SK-N-SH treated with all-trans-retinoic acid at 6 μM for 48 hours (cell line): ENCODE measurements at regions not wholly inside any gene's neighbourhood (a gene's known extent, or its start where the extent isn't known, plus 50 kb on each side); places are given as distances from the start of the nearest gene placed in this dataset.

ENCODE experiments used
- ATAC-seq: fragments of 200-7000 bp; cut with Tn5 transposase; 3 replicates; pipeline ENCODE4 v1.9.1; 2020; ENCODE audit warnings: mild to moderate bottlenecking, moderate library complexity
- ARNTL ChIP-seq: fragments of 450-650 bp; formaldehyde crosslinking; IDR thresholded peaks from 2 replicates; pipeline ENCODE4 v1.5.0; 2020; ENCODE audit warnings: low read depth, mild to moderate bottlenecking, moderate library complexity, borderline replicate concordance
- BACH2 ChIP-seq: fragments of 250-450 bp; sonication (Bioruptor Pico); IDR thresholded peaks from 2 replicates; pipeline ENCODE4 v1.9.0; 2021; ENCODE audit warnings: mild to moderate bottlenecking, borderline replicate concordance
- ESRRG ChIP-seq: fragments of 250-450 bp; sonication (Bioruptor Pico); IDR thresholded peaks from 2 replicates; pipeline ENCODE4 v1.6.1; 2021; ENCODE audit warnings: mild to moderate bottlenecking
- GLIS3 ChIP-seq: fragments of 250-450 bp; sonication (Bioruptor Pico); IDR thresholded peaks from 2 replicates; pipeline ENCODE4 v1.5.0; 2020; ENCODE audit warnings: mild to moderate bottlenecking, moderate library complexity
- ISL1 ChIP-seq: fragments of 250-450 bp; sonication (Bioruptor Pico); IDR thresholded peaks from 2 replicates; pipeline ENCODE4 v2.1.2; 2022; ENCODE audit warnings: mild to moderate bottlenecking, moderate library complexity
- OSR1 ChIP-seq: fragments of 250-450 bp; sonication (Bioruptor Pico); IDR thresholded peaks from 2 replicates; pipeline ENCODE4 v1.8.0; 2022; ENCODE audit warnings: moderate library complexity, mild to moderate bottlenecking, inconsistent platforms
- PPARA ChIP-seq: fragments of 250-450 bp; sonication (Bioruptor Pico); IDR thresholded peaks from 2 replicates; pipeline ENCODE4 v1.5.0; 2020; ENCODE audit warnings: mild to moderate bottlenecking, borderline replicate concordance
- RARB ChIP-seq: fragments of 250-450 bp; sonication (Bioruptor Pico); IDR thresholded peaks from 2 replicates; pipeline ENCODE4 v1.8.0; 2021; ENCODE audit warnings: mild to moderate bottlenecking, moderate library complexity
- SNAI2 ChIP-seq: fragments of 250-450 bp; sonication (Bioruptor Pico); IDR thresholded peaks from 2 replicates; pipeline ENCODE4 v1.5.0; 2020; ENCODE audit warnings: mild to moderate bottlenecking, moderate library complexity
- TCF4 ChIP-seq: fragments of 250-450 bp; sonication (Bioruptor Pico); IDR thresholded peaks from 2 replicates; pipeline ENCODE4 v1.8.0; 2021; ENCODE audit warnings: mild to moderate bottlenecking, moderate library complexity, borderline replicate concordance
- TOX ChIP-seq: fragments of 250-450 bp; sonication (Bioruptor Pico); IDR thresholded peaks from 2 replicates; pipeline ENCODE4 v1.8.0; 2021; ENCODE audit warnings: mild to moderate bottlenecking, moderate library complexity, borderline replicate concordance
- ZC3H10 ChIP-seq: fragments of 250-450 bp; sonication (Bioruptor Pico); IDR thresholded peaks from 2 replicates; pipeline ENCODE4 v1.5.1; 2021; ENCODE audit warnings: mild to moderate bottlenecking, moderate library complexity
- ZFP3 ChIP-seq: fragments of 250-450 bp; sonication (Bioruptor Pico); IDR thresholded peaks from 2 replicates; pipeline ENCODE4 v1.5.0; 2020; ENCODE audit warnings: mild to moderate bottlenecking, moderate library complexity
- ZFP30 ChIP-seq: fragments of 450-650 bp; formaldehyde crosslinking; IDR thresholded peaks from 2 replicates; pipeline ENCODE4 v1.5.0; 2022; ENCODE audit warnings: mild to moderate bottlenecking, moderate library complexity
- ZNF565 ChIP-seq: fragments of 450-650 bp; formaldehyde crosslinking; conservative IDR thresholded peaks from 2 replicates; pipeline ENCODE4 v1.5.0; 2020; ENCODE audit warnings: low read depth, mild to moderate bottlenecking, moderate library complexity
- ZNF70 ChIP-seq: fragments of 450-650 bp; formaldehyde crosslinking; IDR thresholded peaks from 2 replicates; pipeline ENCODE4 v1.5.0; 2020; ENCODE audit warnings: mild to moderate bottlenecking, moderate library complexity
- ZNF8 ChIP-seq: fragments of 450-650 bp; formaldehyde crosslinking; IDR thresholded peaks from 2 replicates; pipeline ENCODE4 v1.5.0; 2020; ENCODE audit warnings: mild to moderate bottlenecking, moderate library complexity
- TF ChIP-seq, protein P1 (sequence below): fragments of 250-450 bp; sonication (Bioruptor Pico); IDR thresholded peaks from 2 replicates; pipeline ENCODE4 v1.5.1; 2021; ENCODE audit warnings: mild to moderate bottlenecking, moderate library complexity
- TF ChIP-seq, protein P2 (sequence below): fragments of 250-450 bp; sonication (Bioruptor Pico); IDR thresholded peaks from 2 replicates; pipeline ENCODE4 v1.5.0; 2020; ENCODE audit warnings: mild to moderate bottlenecking, moderate library complexity
- TF ChIP-seq, protein P3 (sequence below): fragments of 250-450 bp; sonication (Bioruptor Pico); IDR thresholded peaks from 2 replicates; pipeline ENCODE4 v1.5.1; 2020; ENCODE audit warnings: low read depth, mild to moderate bottlenecking, moderate library complexity
- TF ChIP-seq, protein P4 (sequence below): fragments of 250-450 bp; sonication (Bioruptor Pico); IDR thresholded peaks from 2 replicates; pipeline ENCODE4 v1.8.0; 2020; ENCODE audit warnings: mild to moderate bottlenecking, moderate library complexity, borderline replicate concordance
- TF ChIP-seq, protein P5 (sequence below): fragments of 250-450 bp; sonication (Bioruptor Pico); IDR thresholded peaks from 2 replicates; pipeline ENCODE4 v1.8.0; 2021; ENCODE audit warnings: low read depth, mild to moderate bottlenecking, moderate library complexity, borderline replicate concordance

DNA sequence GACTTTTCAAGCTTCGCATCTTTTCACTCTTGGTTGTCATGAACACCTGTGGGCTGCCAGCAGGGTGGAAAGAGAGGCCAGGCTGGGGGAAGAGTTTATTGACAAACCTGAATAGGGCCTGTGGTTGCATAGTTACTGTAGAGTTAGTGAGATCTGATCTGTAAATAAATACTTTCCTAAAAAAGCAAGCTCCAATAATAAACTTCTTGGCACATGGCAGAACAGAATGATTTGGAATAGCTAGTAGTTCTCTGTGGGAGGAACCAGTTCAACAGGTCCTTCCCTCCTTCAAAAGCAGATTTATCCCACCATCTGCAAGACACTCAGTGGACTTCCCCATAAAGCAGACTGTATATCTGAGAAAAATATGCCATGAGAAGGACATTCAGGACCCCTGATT lies 445.0 kb downstream of the HACE1 start:
- TF ChIP-seq BACH2 (CRISPR knock-in tag) (no peak), PPARA (no peak)
- ATAC-seq: no peak

- no peak for ATAC-seq
Measured at GRCh38 chr6:104413767-104414166, 446.0 kb downstream of the HACE1 start.

GRCh38 chr6:104411302-104411701 lies 448.4 kb downstream of the HACE1 start:
- no peak for ATAC-seq

More at GRCh38 chr6:104413767-104414166, 446.0 kb downstream of the HACE1 start:
- no peak for TF ChIP-seq RARB (CRISPR knock-in tag)
- no peak for TF ChIP-seq ZC3H10 (CRISPR knock-in tag)
- TF ChIP-seq ISL1 (CRISPR knock-in tag): no peak
- no peak for TF ChIP-seq SNAI2
- no peak for TF ChIP-seq TOX
- TF ChIP-seq, protein P1, sequence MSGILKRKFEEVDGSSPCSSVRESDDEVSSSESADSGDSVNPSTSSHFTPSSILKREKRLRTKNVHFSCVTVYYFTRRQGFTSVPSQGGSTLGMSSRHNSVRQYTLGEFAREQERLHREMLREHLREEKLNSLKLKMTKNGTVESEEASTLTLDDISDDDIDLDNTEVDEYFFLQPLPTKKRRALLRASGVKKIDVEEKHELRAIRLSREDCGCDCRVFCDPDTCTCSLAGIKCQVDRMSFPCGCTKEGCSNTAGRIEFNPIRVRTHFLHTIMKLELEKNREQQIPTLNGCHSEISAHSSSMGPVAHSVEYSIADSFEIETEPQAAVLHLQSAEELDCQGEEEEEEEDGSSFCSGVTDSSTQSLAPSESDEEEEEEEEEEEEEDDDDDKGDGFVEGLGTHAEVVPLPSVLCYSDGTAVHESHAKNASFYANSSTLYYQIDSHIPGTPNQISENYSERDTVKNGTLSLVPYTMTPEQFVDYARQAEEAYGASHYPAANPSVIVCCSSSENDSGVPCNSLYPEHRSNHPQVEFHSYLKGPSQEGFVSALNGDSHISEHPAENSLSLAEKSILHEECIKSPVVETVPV: no peak
- TF ChIP-seq ARNTL (CRISPR knock-in tag): no peak
- no peak for TF ChIP-seq ZFP3 (CRISPR knock-in tag)
- TF ChIP-seq OSR1: no peak
- TF ChIP-seq, protein P2, sequence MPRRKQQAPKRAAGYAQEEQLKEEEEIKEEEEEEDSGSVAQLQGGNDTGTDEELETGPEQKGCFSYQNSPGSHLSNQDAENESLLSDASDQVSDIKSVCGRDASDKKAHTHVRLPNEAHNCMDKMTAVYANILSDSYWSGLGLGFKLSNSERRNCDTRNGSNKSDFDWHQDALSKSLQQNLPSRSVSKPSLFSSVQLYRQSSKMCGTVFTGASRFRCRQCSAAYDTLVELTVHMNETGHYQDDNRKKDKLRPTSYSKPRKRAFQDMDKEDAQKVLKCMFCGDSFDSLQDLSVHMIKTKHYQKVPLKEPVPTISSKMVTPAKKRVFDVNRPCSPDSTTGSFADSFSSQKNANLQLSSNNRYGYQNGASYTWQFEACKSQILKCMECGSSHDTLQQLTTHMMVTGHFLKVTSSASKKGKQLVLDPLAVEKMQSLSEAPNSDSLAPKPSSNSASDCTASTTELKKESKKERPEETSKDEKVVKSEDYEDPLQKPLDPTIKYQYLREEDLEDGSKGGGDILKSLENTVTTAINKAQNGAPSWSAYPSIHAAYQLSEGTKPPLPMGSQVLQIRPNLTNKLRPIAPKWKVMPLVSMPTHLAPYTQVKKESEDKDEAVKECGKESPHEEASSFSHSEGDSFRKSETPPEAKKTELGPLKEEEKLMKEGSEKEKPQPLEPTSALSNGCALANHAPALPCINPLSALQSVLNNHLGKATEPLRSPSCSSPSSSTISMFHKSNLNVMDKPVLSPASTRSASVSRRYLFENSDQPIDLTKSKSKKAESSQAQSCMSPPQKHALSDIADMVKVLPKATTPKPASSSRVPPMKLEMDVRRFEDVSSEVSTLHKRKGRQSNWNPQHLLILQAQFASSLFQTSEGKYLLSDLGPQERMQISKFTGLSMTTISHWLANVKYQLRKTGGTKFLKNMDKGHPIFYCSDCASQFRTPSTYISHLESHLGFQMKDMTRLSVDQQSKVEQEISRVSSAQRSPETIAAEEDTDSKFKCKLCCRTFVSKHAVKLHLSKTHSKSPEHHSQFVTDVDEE: no peak
- TF ChIP-seq, protein P3, sequence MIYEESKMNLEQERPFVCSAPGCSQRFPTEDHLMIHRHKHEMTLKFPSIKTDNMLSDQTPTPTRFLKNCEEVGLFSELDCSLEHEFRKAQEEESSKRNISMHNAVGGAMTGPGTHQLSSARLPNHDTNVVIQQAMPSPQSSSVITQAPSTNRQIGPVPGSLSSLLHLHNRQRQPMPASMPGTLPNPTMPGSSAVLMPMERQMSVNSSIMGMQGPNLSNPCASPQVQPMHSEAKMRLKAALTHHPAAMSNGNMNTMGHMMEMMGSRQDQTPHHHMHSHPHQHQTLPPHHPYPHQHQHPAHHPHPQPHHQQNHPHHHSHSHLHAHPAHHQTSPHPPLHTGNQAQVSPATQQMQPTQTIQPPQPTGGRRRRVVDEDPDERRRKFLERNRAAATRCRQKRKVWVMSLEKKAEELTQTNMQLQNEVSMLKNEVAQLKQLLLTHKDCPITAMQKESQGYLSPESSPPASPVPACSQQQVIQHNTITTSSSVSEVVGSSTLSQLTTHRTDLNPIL: no peak
- TF ChIP-seq ZNF8 (CRISPR knock-in tag): no peak
- TF ChIP-seq, protein P4, sequence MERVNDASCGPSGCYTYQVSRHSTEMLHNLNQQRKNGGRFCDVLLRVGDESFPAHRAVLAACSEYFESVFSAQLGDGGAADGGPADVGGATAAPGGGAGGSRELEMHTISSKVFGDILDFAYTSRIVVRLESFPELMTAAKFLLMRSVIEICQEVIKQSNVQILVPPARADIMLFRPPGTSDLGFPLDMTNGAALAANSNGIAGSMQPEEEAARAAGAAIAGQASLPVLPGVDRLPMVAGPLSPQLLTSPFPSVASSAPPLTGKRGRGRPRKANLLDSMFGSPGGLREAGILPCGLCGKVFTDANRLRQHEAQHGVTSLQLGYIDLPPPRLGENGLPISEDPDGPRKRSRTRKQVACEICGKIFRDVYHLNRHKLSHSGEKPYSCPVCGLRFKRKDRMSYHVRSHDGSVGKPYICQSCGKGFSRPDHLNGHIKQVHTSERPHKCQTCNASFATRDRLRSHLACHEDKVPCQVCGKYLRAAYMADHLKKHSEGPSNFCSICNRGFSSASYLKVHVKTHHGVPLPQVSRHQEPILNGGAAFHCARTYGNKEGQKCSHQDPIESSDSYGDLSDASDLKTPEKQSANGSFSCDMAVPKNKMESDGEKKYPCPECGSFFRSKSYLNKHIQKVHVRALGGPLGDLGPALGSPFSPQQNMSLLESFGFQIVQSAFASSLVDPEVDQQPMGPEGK (CRISPR knock-in tag): no peak
- no peak for TF ChIP-seq TCF4 (CRISPR knock-in tag)
- TF ChIP-seq GLIS3 (CRISPR knock-in tag): no peak
- no peak for TF ChIP-seq ZNF70 (CRISPR knock-in tag)
- no peak for TF ChIP-seq PPARA
- TF ChIP-seq BACH2 (CRISPR knock-in tag): no peak
- TF ChIP-seq ZFP30 (CRISPR knock-in tag): no peak
- TF ChIP-seq, protein P5, sequence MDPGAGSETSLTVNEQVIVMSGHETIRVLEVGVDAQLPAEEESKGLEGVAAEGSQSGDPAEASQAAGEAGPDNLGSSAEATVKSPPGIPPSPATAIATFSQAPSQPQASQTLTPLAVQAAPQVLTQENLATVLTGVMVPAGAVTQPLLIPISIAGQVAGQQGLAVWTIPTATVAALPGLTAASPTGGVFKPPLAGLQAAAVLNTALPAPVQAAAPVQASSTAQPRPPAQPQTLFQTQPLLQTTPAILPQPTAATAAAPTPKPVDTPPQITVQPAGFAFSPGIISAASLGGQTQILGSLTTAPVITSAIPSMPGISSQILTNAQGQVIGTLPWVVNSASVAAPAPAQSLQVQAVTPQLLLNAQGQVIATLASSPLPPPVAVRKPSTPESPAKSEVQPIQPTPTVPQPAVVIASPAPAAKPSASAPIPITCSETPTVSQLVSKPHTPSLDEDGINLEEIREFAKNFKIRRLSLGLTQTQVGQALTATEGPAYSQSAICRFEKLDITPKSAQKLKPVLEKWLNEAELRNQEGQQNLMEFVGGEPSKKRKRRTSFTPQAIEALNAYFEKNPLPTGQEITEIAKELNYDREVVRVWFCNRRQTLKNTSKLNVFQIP (CRISPR knock-in tag): no peak
- TF ChIP-seq, all 23 proteins: peak for 0

GRCh38 chr6:104409913-104410312 lies 449.8 kb downstream of the HACE1 start:
- ATAC-seq: no peak
- TF ChIP-seq ZNF565: no peak
- no peak for TF ChIP-seq PPARA
- no peak for TF ChIP-seq OSR1
- TF ChIP-seq ZC3H10 (CRISPR knock-in tag): no peak
- no peak for TF ChIP-seq TOX
- TF ChIP-seq ZNF8 (CRISPR knock-in tag): no peak
- TF ChIP-seq GLIS3 (CRISPR knock-in tag): no peak
- no peak for TF ChIP-seq ZFP30 (CRISPR knock-in tag)
- no peak for TF ChIP-seq ZNF70 (CRISPR knock-in tag)
- no peak for TF ChIP-seq ESRRG (CRISPR knock-in tag)
- no peak for TF ChIP-seq ARNTL (CRISPR knock-in tag)
- no peak for TF ChIP-seq ZFP3 (CRISPR knock-in tag)
- no peak for TF ChIP-seq BACH2 (CRISPR knock-in tag)
- TF ChIP-seq, protein P1: no peak
- TF ChIP-seq, protein P4 (CRISPR knock-in tag): no peak

More at GRCh38 chr6:104411302-104411701, 448.4 kb downstream of the HACE1 start:
- no peak for TF ChIP-seq GLIS3 (CRISPR knock-in tag)
